HG03439 (cell line): ENCODE measurements at regions not wholly inside any gene's neighbourhood (a gene's known extent, or its start where the extent isn't known, plus 50 kb on each side); places are given as distances from the start of the nearest gene placed in this dataset.
"Not testable (repeated sequence)": the region's sequence is repeated elsewhere in the genome, so short reads cannot be mapped to it uniquely, and the experiment has no call there.

Source experiments
- ATAC-seq: cut with Tn5 transposase; IDR thresholded peaks from one replicate; pipeline ENCODE4 v1.9.1; 2021; ENCODE audit warnings: mild to moderate bottlenecking, moderate library complexity; ENCODE audit not compliant: unreplicated experiment

GRCh38 chr10:26952094-26952493 lies 91.3 kb upstream of the ABI1 start:
- ATAC-seq: no peak

- ATAC-seq: no peak
These were observed 90.9 kb upstream of the ABI1 start for GRCh38 chr10:26951650-26952049.

GRCh38 chr10:26950934-26951333 lies 90.2 kb upstream of the ABI1 start:
- no peak for ATAC-seq

- ATAC-seq: no peak
These were observed 85.5 kb upstream of the ABI1 start for GRCh38 chr10:26946102-26946811.

GRCh38 chr10:26944261-26944882 lies 83.6 kb upstream of the ABI1 start:
- ATAC-seq: no peak

- ATAC-seq: no peak
These were observed 79.2 kb upstream of the ABI1 start for GRCh38 chr10:26939962-26940354.

DNA sequence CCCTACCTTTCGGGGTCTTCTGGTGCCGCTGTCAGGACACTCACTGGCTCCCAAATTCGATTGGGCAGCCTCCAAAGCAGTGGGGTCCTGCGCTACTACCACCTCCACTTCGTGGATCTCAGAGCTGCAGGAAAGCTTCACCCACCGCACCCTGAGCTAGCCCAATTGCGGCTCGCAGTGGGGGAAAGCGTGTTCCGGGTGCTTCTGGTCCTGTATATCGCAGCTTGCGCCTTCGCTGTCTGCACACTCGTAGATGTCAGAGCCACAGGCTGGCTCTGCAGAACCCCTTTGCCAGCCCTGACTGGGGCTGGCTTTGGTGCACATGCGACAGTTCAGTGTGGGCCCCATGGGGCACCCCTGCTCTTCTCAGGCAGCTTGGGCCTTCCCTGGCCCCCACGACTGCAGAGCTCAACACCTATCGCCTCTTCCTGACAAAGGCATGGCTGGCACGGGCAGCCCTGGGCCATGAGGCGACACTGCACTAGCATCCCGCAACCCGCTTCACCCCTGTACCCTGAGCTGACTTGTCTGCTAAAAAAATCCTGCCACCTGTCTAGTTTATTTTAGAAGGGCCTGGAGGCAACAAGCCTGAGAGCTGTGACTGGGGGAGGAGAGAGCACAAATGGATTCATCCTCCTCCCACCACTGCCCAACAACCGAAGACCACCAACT lies 78.7 kb upstream of the ABI1 start:
- no peak for ATAC-seq

GRCh38 chr10:26938578-26938977 lies 77.8 kb upstream of the ABI1 start:
- ATAC-seq: no peak

GRCh38 chr10:26937371-26937770 lies 76.6 kb upstream of the ABI1 start:
- no peak for ATAC-seq

DNA sequence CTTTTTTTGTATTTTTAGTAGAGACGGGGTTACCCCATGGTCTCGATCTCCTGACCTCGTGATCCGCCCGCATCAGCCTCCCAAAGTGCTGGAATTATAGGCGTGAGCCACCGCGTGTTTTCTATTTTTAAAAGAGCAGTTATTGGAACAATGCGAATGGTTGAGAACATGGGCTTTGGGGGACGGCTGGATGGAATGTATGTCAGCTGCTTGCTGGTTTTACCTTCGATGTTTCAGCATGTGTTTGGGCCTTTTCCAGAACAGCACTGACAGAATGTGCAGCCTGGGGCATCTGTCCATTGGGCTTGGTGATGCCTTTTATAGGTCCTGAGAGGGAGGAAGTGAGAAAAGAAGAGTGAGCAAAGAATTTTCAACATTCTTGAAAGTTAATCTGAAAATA lies 73.4 kb upstream of the ABI1 start:
- not testable (repeated sequence) for ATAC-seq

DNA sequence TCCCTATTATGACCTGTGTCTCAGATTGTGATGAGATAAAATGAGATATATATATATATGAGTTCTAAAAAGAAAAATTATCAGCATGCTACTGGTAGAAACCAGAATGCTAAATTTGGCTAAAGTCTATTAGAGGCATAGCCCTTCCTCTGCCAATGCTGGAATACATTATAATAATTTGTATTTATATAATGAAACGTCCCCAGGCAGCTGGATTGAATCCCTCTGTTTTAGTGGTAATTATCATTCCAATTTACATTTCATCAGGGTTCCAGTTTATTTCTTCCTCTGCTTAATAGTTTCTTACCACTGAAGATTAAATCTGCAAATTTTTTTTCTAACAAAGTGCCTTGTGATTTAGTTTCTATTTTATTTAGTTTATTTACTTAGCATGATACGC lies 71.8 kb upstream of the ABI1 start:
- no peak for ATAC-seq

DNA sequence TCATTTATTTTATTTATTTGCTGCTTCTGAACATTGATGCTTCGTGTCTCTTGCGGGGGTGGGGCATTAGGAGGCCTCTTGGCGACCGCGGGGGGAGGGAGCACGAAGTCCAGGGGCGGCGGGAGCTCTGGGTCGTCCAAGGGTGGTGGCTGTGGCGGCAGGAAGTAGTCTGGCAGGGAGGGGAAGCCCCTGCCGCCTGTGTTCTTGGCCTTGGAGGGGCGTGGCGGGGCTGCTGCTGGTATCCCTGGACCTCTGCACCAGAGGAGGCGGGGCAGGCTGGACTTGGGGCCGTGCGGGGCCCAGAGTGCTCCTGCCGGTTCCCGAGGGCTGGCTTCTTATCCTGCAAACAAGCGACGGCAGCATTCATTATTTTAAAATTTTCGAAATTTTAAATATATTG lies 70.5 kb upstream of the ABI1 start:
- peak; percentile 85 for ATAC-seq

- not testable (repeated sequence) for ATAC-seq
These were observed 62.1 kb upstream of the ABI1 start for GRCh38 chr10:26922824-26923223.

DNA sequence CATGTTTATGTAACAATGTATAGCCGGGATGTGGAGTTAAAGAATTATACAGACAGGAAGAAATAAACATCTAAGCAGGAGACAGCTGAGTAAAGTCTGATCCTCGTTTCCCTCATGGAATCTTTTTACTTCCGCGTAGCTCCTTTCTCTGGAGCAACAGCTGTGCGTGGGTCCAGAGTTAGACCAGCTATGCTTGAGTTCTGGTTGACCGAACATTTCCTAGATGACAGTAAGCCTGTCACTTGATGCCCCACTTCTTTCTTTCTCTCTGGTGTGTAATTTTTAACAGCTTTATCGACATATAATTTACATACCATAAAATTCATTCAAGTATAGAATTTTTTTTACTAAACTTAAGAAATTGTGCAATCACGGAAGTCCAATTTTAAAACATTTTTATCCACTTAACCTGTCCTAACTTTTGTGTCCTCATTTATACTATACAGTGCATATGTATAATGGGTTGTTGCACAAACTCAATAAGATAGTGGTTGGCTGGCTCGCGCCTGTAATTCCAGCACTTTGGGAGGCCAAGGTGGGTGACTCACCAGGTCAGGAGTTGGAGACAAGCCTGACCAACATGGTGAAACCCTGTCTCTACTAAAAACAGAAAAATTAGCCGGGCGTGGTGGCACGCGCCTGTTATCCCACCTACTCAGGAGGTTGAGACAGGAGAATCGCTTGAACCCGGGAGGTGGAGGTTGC lies 58.5 kb upstream of the ABI1 start:
- ATAC-seq: not testable (repeated sequence)

GRCh38 chr10:26914898-26915297 lies 54.1 kb upstream of the ABI1 start:
- no peak for ATAC-seq

DNA sequence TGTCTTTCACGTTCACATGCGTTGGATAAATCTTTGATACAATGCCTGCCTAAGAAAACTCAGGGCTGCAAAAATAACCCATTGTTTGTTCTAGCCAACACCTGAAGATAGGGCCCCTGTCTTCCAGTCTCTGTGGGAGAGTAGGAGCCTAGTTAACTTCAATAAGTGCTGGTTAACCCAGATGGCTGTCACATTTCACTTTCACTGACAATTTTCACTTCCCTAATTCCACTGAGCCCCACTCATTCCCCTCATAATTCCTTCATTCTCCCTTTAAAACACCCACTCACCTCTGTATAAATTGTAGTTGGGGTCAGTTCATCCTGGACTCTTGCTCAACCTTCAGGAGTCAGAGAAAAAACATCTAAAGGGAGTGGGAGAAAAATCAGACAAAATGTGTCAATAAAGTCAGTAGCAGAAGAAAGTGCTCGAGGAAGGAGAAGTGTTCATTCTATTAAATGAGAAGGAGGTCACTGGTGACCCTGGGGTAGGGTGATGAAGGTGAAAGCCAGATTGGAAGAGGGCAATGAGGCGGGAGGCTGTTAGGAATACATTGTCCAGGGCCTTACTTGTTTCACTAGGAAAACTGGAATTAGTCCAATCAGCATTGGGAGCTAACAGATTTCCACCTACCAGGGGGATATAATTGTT lies 51.2 kb upstream of the ABI1 start:
- no peak for ATAC-seq
